ENCODE measurements at regions not wholly inside any gene's neighbourhood (a gene's known extent, or its start where the extent isn't known, plus 50 kb on each side); places are given as distances from the start of the nearest gene placed in this dataset.
"Not testable (repeated sequence)": the region's sequence is repeated elsewhere in the genome, so short reads cannot be mapped to it uniquely, and the experiment has no call there.

GRCh38 chr11:23155503-23155902, 295.2 kb upstream of the CCDC179 start:
- no peak for DNase-seq

GRCh38 chr11:23164022-23164421, 303.7 kb upstream of the CCDC179 start:
- DNase-seq: no peak

GRCh38 chr11:23166376-23166775, 306.1 kb upstream of the CCDC179 start:
- no peak for DNase-seq

GRCh38 chr11:23179609-23180008, 319.3 kb upstream of the CCDC179 start:
- no peak for DNase-seq

GRCh38 chr11:23181022-23181807, 320.9 kb upstream of the CCDC179 start:
- DNase-seq: no peak

GRCh38 chr11:23192256-23192655, 332.0 kb upstream of the CCDC179 start:
- no peak for DNase-seq

GRCh38 chr11:23201936-23202522, 341.8 kb upstream of the CCDC179 start:
- no peak for DNase-seq

- DNase-seq: no peak
Measured at GRCh38 chr11:23202611-23203010, 342.3 kb upstream of the CCDC179 start.

- no peak for DNase-seq
Measured at GRCh38 chr11:23205156-23205871, 345.0 kb upstream of the CCDC179 start.

- DNase-seq: no peak
Measured at GRCh38 chr11:23206741-23207336, 346.6 kb upstream of the CCDC179 start.

- DNase-seq: no peak
Measured at GRCh38 chr11:23211221-23211620, 350.9 kb upstream of the CCDC179 start.

- DNase-seq: no peak
Measured at GRCh38 chr11:23212807-23213206, 352.5 kb upstream of the CCDC179 start.

GRCh38 chr11:23217072-23217471, 356.8 kb upstream of the CCDC179 start:
- no peak for DNase-seq

- not testable (repeated sequence) for DNase-seq
Measured at GRCh38 chr11:23220086-23220485, 359.8 kb upstream of the CCDC179 start.

- no peak for DNase-seq
Measured at GRCh38 chr11:23221366-23221765, 361.1 kb upstream of the CCDC179 start.

- DNase-seq: no peak
Measured at GRCh38 chr11:23226331-23227077, 366.2 kb upstream of the CCDC179 start.

GRCh38 chr11:23227078-23227445, 366.8 kb upstream of the CCDC179 start:
- no peak for DNase-seq

GRCh38 chr11:23232652-23233051, 372.4 kb upstream of the CCDC179 start:
- no peak for DNase-seq

- no peak for DNase-seq
Measured at GRCh38 chr11:23233075-23233474, 372.8 kb upstream of the CCDC179 start.

GRCh38 chr11:23236826-23237555, 376.7 kb upstream of the CCDC179 start:
- DNase-seq: no peak

- DNase-seq: no peak
Measured at GRCh38 chr11:23252426-23252825, 392.2 kb upstream of the CCDC179 start.

- DNase-seq: no peak
Measured at GRCh38 chr11:23257088-23257487, 396.8 kb upstream of the CCDC179 start.

Data from suppressor macrophage (primary cell).